Activated T-helper 17 cell treated with anti-CD3 and anti-CD28 coated beads, Interleukin-2, amount 50 U/mL, for 72 hours (primary cell): ENCODE measurements at regions not wholly inside any gene's neighbourhood (a gene's known extent, or its start where the extent isn't known, plus 50 kb on each side); places are given as distances from the start of the nearest gene placed in this dataset.

Experiments
- ATAC-seq: fragments of 150-1000 bp; cut with Tn5 transposase; replicated peaks from 2 replicates; pipeline ENCODE4 v1.10.0; 2021; ENCODE audit warnings: mild to moderate bottlenecking, moderate library complexity
- H3K27ac Mint-ChIP-seq: one replicate; pipeline ENCODE4 v1.8.0; 2022; ENCODE audit warnings: mixed read lengths
- H3K27me3 Mint-ChIP-seq: one replicate; pipeline ENCODE4 v1.8.0; 2022; ENCODE audit warnings: mixed read lengths
- H3K36me3 Mint-ChIP-seq: one replicate; pipeline ENCODE4 v1.8.0; 2022; ENCODE audit warnings: low read depth, mild to moderate bottlenecking, mixed read lengths
- H3K4me1 Mint-ChIP-seq: one replicate; pipeline ENCODE4 v1.8.0; 2022; ENCODE audit warnings: mixed read lengths
- H3K4me3 Mint-ChIP-seq: one replicate; pipeline ENCODE4 v1.8.0; 2022; ENCODE audit warnings: mild to moderate bottlenecking, mixed read lengths
- H3K9me3 Mint-ChIP-seq: one replicate; pipeline ENCODE4 v1.8.0; 2022; ENCODE audit warnings: mixed read lengths

DNA sequence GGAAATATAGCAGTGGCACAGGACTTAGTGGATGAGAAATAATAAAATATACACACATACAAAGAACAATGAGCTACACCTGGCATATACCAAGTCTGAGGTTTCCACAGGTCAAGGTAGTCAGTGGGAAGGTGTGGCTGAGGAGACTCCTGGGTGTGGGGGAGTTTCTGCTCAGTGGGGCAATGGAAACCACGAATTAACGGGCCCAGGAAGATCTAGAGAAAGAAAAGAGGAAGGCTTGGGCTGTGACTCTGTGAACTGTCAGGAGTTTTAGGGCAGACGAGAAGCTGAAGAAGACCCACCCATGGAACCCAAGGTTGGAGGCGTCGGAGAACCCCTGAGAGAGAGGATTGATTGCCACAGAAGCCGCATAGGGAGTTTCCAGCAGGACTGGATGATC lies 196.5 kb downstream of the HERPUD2 start:
- Mint-ChIP-seq H3K9me3 (no peaks in the 10 kb centered on the region), H3K27me3 (peaks cover 31% of the 10 kb centered on the region), H3K4me3 (no peak overlapping the region), H3K36me3 (no peaks in the 10 kb centered on the region), H3K27ac (no peak overlapping the region), H3K4me1 (no peaks in the 10 kb centered on the region)
- ATAC-seq = no peak

DNA sequence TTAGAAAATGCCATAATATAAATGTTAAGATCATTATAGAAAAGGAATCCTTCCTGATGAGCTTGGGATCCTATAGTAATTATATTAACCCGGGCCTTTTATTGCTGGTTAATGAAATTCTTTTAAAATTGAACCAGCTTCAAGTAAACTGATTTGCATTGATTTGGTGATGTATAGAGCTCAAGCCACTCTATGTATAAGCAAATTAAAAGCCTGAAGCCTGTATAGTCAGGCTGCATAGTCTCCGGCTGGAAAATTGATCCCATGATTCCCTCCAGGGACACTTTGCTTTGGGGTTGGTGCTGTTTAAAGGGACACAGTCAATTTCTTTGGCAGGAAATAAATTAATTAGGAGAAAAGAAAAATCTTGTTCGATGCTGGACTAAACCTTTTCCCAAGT lies 199.1 kb downstream of the HERPUD2 start:
- Mint-ChIP-seq H3K27ac (no peak overlapping the region), H3K4me1 (no peaks in the 10 kb centered on the region), H3K27me3 (peaks cover 33% of the 10 kb centered on the region), H3K36me3 (no peaks in the 10 kb centered on the region), H3K9me3 (no peaks in the 10 kb centered on the region), H3K4me3 (no peak overlapping the region)
- no peak for ATAC-seq

DNA sequence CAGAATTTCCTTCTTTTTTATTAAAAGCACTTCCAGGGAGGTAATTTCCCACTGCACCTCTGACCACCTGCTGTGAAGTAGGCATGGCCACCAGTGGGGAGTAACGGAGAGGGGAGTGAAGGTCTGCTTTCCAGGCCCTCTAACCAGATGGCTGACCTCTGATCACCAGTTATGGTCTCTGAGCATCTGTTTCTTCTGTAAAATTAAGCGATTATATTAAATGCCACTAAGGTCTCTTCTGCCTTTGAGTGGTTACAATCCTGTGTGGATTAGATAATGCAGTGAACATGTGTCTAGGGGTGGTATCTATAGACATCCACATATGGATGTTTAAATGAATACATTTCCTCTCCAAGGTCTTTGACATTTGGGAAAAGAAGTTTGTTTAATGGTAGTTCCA lies 199.6 kb downstream of the HERPUD2 start:
- Mint-ChIP-seq H3K27ac (no peak overlapping the region), H3K4me1 (no peaks in the 10 kb centered on the region), H3K27me3 (peaks cover 31% of the 10 kb centered on the region), H3K36me3 (no peaks in the 10 kb centered on the region), H3K9me3 (no peaks in the 10 kb centered on the region), H3K4me3 (no peak overlapping the region)
- no peak for ATAC-seq

DNA sequence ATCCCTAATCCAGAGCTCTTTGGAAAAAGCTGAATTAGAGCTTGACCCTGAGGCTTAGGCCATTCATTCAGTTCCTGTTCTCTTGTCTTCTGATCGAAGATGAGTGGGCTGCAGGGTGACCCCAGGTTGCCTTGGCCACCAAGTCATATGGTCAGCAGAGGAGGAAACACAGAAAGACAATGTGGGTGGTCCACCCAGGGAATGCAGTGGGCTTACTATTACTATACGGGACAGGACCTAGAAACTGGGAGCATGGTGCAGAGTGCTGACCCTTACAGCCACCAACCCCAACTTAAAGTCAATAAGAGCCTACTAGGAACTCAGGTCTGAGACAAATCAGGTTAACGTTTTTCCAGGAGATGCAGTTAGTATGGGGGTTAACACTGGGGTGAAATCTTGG lies 200.5 kb downstream of the HERPUD2 start:
- no peaks in the 10 kb centered on the region for H3K4me1 Mint-ChIP-seq
- no peak overlapping the region for H3K4me3 Mint-ChIP-seq
- H3K9me3 Mint-ChIP-seq = no peaks in the 10 kb centered on the region
- no peak overlapping the region for H3K27ac Mint-ChIP-seq
- peaks cover 31% of the 10 kb centered on the region for H3K27me3 Mint-ChIP-seq
- no peaks in the 10 kb centered on the region for H3K36me3 Mint-ChIP-seq
- no peak for ATAC-seq

DNA sequence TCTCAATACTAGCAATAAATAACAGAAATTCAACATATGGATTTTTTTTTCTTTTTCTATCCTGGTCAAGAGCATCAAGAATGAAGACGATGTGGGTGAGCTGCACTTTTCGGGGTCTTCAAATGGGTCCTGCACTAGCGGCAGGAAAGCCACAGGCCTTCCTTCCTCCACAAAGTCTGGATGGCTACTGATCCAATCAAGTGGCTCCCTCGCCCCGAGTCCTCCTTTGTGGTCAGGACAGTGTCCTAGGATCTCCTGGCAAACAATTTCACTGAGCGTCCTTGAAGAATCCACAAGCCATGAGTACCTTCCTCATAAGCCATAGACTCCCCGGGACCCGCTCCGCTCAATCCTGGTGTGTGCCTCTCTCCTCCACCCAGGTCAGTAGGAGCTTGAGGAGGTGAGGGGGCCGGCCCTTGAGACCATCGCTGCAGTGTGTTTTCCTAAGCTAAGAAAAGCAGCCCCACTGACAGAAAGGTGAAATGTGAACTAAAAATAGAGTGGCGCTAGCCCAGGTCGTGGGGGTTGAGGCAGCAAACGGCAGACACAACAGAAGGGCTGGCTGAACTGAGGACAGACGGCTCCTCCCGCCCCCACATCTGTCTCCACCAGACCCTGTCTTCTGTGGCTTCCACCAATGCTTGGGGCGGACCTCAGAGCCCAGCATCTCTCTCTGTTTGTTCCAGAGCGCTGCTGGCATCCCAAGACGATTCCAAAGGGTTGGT lies 202.3 kb downstream of the HERPUD2 start:
- no peak overlapping the region for H3K4me3 Mint-ChIP-seq
- no peaks in the 10 kb centered on the region for H3K36me3 Mint-ChIP-seq
- no peaks in the 10 kb centered on the region for H3K9me3 Mint-ChIP-seq
- H3K27me3 Mint-ChIP-seq = peaks cover 25% of the 10 kb centered on the region
- H3K4me1 Mint-ChIP-seq = no peaks in the 10 kb centered on the region
- no peak overlapping the region for H3K27ac Mint-ChIP-seq
- no peak for ATAC-seq

DNA sequence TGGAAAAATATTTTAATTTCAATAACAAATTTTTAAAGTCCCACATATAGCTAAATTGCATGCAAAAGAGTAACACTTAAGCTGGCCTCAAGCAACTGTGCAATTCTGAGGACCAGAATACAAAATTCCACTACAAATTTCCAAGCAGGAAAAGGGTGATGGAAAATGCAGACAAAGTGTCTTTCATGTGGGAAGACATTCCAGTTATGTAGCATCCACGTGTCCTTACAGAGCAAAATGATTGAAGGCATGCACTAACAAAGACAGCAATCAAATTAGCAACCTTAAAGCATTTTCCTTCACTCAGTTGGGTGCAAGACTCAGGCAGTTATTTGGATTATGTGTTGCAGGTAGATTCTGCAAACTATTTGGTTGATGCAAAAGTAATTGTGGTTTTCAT lies 203.7 kb downstream of the HERPUD2 start:
- peaks cover 13% of the 10 kb centered on the region for H3K27me3 Mint-ChIP-seq
- H3K9me3 Mint-ChIP-seq = no peaks in the 10 kb centered on the region
- no peaks in the 10 kb centered on the region for H3K4me1 Mint-ChIP-seq
- no peak overlapping the region for H3K27ac Mint-ChIP-seq
- no peaks in the 10 kb centered on the region for H3K36me3 Mint-ChIP-seq
- H3K4me3 Mint-ChIP-seq = no peak overlapping the region
- no peak for ATAC-seq

DNA sequence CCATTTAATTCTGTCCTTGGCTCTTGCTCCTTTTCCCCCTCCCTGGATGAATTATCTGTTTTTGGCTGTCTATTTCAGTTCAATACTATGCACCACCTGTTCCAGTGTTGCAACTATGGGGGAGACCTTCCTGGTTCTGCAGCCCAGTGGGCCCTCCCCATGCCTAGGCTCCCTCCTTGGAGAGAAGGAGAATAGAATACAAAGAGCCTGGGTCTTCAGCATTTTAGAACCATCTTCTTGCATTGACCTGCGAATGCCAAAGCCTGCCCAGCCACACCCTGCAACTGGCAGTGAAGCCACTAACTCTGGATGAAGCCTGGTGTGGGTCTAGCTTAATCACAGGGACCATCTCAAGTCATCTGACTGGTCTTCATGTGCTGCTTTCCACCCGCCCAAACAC lies 207.1 kb downstream of the HERPUD2 start:
- no peak overlapping the region for H3K4me3 Mint-ChIP-seq
- no peak overlapping the region for H3K27ac Mint-ChIP-seq
- H3K9me3 Mint-ChIP-seq = no peaks in the 10 kb centered on the region
- H3K36me3 Mint-ChIP-seq = no peaks in the 10 kb centered on the region
- H3K4me1 Mint-ChIP-seq = no peaks in the 10 kb centered on the region
- ATAC-seq = no peak
- peaks cover 14% of the 10 kb centered on the region for H3K27me3 Mint-ChIP-seq

DNA sequence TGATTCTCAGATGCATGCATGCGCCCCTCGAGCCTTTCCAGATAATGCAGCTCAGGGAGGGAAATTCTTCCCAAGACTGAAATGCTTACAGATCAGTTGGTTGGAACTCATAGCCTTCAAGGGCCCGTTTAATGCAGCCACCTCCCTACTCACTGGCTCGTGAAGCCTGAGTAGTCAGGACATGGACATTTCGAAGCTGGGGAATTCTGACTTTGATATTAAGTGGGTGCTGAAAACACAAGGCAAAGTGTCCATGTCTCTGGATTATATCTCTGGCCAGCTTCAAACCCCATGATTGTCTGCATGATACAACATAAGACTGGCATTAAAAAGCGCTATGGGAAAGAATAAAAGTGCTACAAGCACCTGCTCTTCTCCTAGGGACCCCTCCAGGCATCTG lies 207.5 kb downstream of the HERPUD2 start:
- Mint-ChIP-seq H3K27ac (no peak overlapping the region), H3K9me3 (no peaks in the 10 kb centered on the region), H3K4me3 (no peak overlapping the region), H3K36me3 (no peaks in the 10 kb centered on the region), H3K27me3 (peaks cover 14% of the 10 kb centered on the region), H3K4me1 (no peaks in the 10 kb centered on the region)
- ATAC-seq = no peak

DNA sequence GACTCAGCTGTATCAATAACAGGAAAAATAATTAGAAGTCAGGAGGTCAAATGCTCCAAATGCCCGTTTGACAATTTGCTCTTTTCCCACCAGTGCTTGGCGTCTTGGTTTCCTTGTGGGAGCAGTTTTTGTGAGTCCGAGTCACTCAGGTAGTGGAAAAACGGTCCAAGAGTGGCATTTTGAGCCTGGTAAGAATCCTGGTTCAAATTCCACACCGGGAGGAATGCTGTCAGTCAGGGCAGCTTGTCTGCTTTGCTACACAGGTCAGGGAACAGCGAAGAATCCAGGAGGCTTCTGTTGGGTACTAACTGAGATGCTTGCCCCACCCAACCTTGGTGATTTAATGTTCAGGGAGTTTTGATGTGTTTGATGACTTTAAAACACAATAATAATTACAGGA lies 209.5 kb downstream of the HERPUD2 start:
- Mint-ChIP-seq H3K27me3 (peaks cover 22% of the 10 kb centered on the region), H3K36me3 (no peaks in the 10 kb centered on the region), H3K27ac (no peak overlapping the region), H3K4me3 (no peak overlapping the region), H3K4me1 (no peaks in the 10 kb centered on the region), H3K9me3 (no peaks in the 10 kb centered on the region)
- ATAC-seq = no peak

DNA sequence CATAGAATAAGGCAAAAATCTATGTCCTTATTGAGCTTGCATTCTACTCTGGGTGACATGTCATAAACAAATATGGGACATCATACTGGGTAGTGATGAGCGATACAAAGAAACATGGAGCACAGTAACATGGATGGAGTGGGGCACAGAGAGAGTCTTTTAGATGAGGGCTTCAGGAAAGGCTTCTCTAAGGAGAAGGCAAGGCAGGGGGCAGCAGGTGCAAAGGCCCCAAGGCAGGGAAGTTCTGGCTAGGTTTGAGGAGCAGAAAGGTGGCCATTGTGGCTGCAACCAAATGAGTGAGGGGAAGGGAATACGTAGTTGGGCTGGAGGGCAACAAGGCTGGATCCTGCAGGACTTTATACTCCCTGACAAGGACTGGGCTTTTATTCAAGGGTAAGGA lies 211.4 kb downstream of the HERPUD2 start:
- no peaks in the 10 kb centered on the region for H3K9me3 Mint-ChIP-seq
- no peak for ATAC-seq
- H3K4me1 Mint-ChIP-seq = no peaks in the 10 kb centered on the region
- H3K4me3 Mint-ChIP-seq = no peak overlapping the region
- no peak overlapping the region for H3K27ac Mint-ChIP-seq
- no peaks in the 10 kb centered on the region for H3K36me3 Mint-ChIP-seq
- peaks cover 17% of the 10 kb centered on the region for H3K27me3 Mint-ChIP-seq

DNA sequence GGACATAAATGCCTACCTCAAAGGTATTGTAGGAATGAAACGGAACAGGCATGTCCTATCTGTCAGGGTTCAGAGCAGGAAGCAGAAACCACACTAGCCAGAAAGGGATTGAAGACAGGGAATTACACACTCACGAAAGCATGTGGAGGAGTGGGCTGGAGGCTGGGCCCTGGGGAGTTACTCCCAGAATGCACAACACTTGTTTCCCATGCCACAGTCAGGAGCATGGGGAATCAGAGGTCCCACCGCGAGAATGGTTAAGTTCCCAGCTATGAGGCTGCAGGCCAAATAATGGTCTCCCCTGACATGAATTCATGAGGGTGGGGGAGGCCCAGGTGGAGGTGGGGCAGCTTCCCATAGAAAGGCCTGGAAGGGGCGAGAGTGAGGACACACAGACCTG lies 212.7 kb downstream of the HERPUD2 start:
- Mint-ChIP-seq H3K27ac (no peak overlapping the region), H3K4me1 (no peaks in the 10 kb centered on the region), H3K27me3 (peaks cover 22% of the 10 kb centered on the region), H3K36me3 (no peaks in the 10 kb centered on the region), H3K4me3 (no peak overlapping the region), H3K9me3 (peaks cover 10% of the 10 kb centered on the region)
- ATAC-seq = no peak

DNA sequence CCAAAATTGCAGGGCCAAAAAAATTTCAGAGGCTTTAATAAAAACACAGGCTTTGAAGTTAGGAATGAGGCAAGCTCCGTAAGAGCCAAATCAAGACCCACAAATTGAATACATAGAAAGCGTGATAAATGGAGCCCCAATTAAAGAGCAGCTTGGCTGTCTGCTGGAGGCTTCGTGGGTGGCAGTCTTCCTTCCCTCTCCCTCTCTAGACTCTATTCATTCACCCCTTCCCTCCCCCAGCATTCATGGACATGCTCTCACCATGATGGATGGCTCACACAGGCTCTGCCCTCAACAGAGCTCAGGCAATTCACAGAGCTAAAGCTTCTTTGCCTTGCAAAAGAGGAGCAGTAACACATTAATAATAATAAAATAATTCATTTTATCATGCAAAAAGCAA lies 214.1 kb downstream of the HERPUD2 start:
- no peak for ATAC-seq
- no peak overlapping the region for H3K4me3 Mint-ChIP-seq

DNA sequence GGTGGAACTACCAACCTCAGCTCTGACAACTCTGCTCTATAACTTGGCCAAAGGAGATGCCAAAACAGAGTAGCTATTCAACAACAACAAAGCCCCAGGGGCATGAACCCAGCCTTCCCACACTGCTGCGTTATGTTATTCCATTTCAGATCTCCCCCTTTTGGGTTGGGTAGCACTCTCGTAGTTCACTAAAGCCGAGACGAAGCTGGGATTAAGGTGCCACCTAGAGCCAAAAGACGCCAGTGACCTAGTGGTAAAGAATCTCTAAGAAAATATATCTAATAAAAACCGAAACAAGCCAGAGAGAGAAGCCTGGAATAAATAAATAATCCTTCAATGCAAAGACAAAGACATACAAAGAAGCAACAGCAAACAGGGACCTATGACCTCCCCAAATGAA lies 217.3 kb downstream of the HERPUD2 start:
- H3K4me3 Mint-ChIP-seq = no peak overlapping the region
- peaks cover 13% of the 10 kb centered on the region for H3K9me3 Mint-ChIP-seq
- no peaks in the 10 kb centered on the region for H3K4me1 Mint-ChIP-seq
- no peak overlapping the region for H3K27ac Mint-ChIP-seq
- no peaks in the 10 kb centered on the region for H3K36me3 Mint-ChIP-seq
- H3K27me3 Mint-ChIP-seq = peaks cover 27% of the 10 kb centered on the region
- ATAC-seq = no peak

More for the DNA sequence above, 214.1 kb downstream of the HERPUD2 start:
- peaks cover 13% of the 10 kb centered on the region for H3K9me3 Mint-ChIP-seq
- H3K4me1 Mint-ChIP-seq = no peaks in the 10 kb centered on the region
- no peak overlapping the region for H3K27ac Mint-ChIP-seq
- H3K27me3 Mint-ChIP-seq = peaks cover 25% of the 10 kb centered on the region
- no peaks in the 10 kb centered on the region for H3K36me3 Mint-ChIP-seq

DNA sequence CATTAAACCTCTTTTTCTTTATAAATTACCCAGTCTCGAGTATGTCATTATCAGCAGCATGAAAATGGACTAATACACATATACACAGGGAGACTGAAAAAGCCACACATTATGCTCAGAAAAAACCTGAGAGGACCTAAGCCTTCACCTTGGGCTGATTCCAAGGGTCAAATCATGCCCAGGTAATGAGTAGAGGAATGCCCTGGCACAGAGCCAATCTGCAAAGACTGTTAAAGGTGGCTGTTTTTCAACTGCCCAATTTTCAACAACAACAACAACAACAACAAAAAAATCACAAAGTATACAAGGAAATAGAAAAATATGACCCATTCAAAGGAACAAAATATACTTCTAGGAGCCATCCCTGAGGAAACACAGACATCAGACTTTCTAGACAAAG lies 220.2 kb upstream of the TBX20 start:
- H3K27ac Mint-ChIP-seq = no peak overlapping the region
- peaks cover 25% of the 10 kb centered on the region for H3K27me3 Mint-ChIP-seq
- H3K4me1 Mint-ChIP-seq = no peaks in the 10 kb centered on the region
- no peaks in the 10 kb centered on the region for H3K36me3 Mint-ChIP-seq
- ATAC-seq = no peak
- H3K4me3 Mint-ChIP-seq = no peak overlapping the region
- H3K9me3 Mint-ChIP-seq = peaks cover 13% of the 10 kb centered on the region

DNA sequence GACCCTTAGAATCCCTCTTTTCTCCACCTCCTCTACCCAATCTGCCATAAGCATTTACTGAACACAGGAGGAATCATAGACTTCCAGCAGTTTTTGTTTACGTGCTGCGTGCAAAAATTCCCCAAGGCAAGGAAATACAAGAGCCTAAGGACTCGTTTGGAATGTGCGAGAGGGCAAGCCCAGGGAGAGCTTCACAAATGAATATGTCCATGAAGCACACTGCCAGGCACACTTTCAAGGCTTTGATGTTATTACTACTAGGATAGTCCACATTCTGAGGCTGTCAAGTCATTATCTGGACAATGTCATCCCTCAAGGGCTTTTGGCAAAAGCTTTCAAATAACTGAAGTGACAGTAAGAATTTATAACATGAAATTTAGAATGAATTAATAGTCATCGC lies 214.7 kb upstream of the TBX20 start:
- Mint-ChIP-seq H3K27ac (no peak overlapping the region), H3K9me3 (no peaks in the 10 kb centered on the region), H3K36me3 (no peaks in the 10 kb centered on the region), H3K27me3 (peaks cover 23% of the 10 kb centered on the region), H3K4me3 (no peak overlapping the region), H3K4me1 (no peaks in the 10 kb centered on the region)
- ATAC-seq = no peak

DNA sequence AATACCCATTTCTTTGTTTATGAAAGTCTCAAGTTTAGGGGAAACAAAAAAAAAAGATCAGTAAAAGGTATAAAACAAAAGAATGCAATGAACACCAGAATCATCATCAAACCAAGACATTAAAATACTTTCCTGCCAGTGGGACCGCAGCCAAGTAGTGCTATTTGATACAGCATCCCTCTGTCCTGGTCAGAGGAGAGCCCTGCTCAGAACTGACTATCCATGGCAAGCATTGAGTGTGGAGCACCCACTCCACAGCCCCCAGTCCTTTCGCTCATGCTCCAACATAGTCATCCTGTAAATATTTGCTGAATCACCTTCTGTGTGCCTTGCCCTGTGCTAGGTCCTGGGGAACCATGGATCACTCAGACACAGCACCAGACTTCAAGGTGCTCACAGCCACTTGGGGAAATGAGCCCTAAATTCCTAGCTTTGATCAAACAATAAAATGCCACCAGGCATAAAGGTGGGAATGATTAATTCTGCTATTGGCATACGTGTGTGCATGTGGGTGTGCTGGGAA lies 213.6 kb upstream of the TBX20 start:
- no peak for ATAC-seq
- Mint-ChIP-seq H3K36me3 (no peaks in the 10 kb centered on the region), H3K9me3 (no peaks in the 10 kb centered on the region), H3K27me3 (peaks cover 27% of the 10 kb centered on the region), H3K4me1 (no peaks in the 10 kb centered on the region), H3K27ac (no peak overlapping the region), H3K4me3 (no peak overlapping the region)
